ENCODE measurements at regions not wholly inside any gene's neighbourhood (a gene's known extent, or its start where the extent isn't known, plus 50 kb on each side); places are given as distances from the start of the nearest gene placed in this dataset.

DNA sequence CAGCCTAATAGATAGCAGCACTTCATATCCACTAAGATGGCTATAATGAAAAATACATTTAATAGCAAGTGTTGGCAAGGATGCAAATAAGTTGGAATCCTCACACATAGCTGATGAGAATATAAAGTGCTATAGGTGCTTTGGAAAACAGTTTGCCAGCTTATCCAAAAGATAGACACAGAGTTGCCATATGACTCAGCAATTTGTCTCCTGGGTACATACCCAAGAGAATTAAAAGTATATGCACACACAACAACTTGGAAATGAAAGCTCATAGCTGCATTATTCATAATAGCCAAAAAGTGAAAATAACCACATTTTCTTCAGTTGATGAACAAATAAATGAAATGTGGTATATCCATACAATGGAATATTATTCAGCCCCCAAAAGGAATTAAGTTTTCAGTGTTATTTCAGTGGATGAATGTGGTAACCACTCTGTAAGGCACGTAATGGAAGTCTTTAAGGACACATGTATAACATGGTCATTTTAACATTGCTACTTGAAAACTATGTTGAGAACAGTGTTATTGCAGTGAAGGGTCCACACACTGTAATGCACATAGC, 320.9 kb upstream of the ADGRL3 start:
- TF ChIP-seq, protein P1, sequence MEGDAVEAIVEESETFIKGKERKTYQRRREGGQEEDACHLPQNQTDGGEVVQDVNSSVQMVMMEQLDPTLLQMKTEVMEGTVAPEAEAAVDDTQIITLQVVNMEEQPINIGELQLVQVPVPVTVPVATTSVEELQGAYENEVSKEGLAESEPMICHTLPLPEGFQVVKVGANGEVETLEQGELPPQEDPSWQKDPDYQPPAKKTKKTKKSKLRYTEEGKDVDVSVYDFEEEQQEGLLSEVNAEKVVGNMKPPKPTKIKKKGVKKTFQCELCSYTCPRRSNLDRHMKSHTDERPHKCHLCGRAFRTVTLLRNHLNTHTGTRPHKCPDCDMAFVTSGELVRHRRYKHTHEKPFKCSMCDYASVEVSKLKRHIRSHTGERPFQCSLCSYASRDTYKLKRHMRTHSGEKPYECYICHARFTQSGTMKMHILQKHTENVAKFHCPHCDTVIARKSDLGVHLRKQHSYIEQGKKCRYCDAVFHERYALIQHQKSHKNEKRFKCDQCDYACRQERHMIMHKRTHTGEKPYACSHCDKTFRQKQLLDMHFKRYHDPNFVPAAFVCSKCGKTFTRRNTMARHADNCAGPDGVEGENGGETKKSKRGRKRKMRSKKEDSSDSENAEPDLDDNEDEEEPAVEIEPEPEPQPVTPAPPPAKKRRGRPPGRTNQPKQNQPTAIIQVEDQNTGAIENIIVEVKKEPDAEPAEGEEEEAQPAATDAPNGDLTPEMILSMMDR (IDR thresholded peaks at IDR 0.05) = no peak
- TF ChIP-seq POLR2A (IDR thresholded peaks at IDR 0.05) (no peak), EP300 (IDR thresholded peaks at IDR 0.05) (no peak)

Measured in tibial nerve (tissue), 4 donors.